ENCODE measurements at regions not wholly inside any gene's neighbourhood (a gene's known extent, or its start where the extent isn't known, plus 50 kb on each side); places are given as distances from the start of the nearest gene placed in this dataset.

GRCh38 chr2:15788830-15789229 lies 151.5 kb upstream of the MYCN start:
- H3K27ac Mint-ChIP-seq = peak overlapping the region; percentile 21

DNA sequence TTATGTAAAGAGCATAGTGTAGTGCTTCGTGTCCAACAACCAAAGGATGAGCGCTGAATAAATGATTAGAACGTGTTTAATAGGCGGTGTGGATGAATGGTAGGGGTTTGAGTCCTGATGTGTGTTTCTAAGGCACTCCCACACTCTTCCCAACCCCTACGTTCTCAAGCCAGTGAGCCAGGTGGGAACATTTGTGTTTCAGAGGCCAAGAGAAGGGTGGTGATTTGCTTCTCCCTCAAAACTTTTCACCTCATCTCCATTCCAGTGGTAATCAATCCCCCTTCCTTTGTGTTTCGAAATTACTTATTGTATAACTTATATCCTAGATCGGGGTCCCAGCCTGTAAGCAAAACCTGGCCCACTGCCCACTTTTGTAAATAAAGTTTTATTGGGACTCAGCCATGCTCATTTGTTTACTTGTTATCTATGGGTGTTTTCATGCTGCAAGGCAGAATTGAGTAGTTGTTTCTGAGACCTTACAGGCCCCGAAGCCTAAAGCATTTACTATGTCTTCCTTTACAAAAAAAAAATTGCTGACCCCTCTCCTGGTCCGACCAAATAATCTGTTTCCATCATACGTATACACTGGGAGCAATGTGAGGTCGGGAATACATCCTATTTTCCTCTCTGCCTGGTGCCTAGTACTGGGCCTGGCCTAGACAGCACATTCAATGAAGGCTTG lies 150.8 kb upstream of the MYCN start:
- H3K27me3 Mint-ChIP-seq = no peaks in the 10 kb centered on the region
- no peak overlapping the region for H3K4me3 Mint-ChIP-seq
- DNase-seq (ENCODE audit: extremely low spot score, unreplicated experiment) = no peak
- H3K4me1 Mint-ChIP-seq (ENCODE audit: unreplicated experiment) = peaks cover 25% of the 10 kb centered on the region
- H3K9me3 Mint-ChIP-seq = no peaks in the 10 kb centered on the region
- TF ChIP-seq, protein P1, sequence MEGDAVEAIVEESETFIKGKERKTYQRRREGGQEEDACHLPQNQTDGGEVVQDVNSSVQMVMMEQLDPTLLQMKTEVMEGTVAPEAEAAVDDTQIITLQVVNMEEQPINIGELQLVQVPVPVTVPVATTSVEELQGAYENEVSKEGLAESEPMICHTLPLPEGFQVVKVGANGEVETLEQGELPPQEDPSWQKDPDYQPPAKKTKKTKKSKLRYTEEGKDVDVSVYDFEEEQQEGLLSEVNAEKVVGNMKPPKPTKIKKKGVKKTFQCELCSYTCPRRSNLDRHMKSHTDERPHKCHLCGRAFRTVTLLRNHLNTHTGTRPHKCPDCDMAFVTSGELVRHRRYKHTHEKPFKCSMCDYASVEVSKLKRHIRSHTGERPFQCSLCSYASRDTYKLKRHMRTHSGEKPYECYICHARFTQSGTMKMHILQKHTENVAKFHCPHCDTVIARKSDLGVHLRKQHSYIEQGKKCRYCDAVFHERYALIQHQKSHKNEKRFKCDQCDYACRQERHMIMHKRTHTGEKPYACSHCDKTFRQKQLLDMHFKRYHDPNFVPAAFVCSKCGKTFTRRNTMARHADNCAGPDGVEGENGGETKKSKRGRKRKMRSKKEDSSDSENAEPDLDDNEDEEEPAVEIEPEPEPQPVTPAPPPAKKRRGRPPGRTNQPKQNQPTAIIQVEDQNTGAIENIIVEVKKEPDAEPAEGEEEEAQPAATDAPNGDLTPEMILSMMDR (conservative IDR thresholded peaks at IDR 0.05) = no peak
- H3K36me3 Mint-ChIP-seq = no peaks in the 10 kb centered on the region
- no peak overlapping the region for H3K27ac Mint-ChIP-seq

More at GRCh38 chr2:15788830-15789229, 151.5 kb upstream of the MYCN start:
- H3K4me3 Mint-ChIP-seq = peak overlapping the region; percentile 22
- TF ChIP-seq, protein P1 (conservative IDR thresholded peaks at IDR 0.05) = no peak
- DNase-seq (ENCODE audit: extremely low spot score, unreplicated experiment) = no peak
- H3K4me1 Mint-ChIP-seq (ENCODE audit: unreplicated experiment) = peaks cover 25% of the 10 kb centered on the region
- peaks cover 2% of the 10 kb centered on the region for H3K27me3 Mint-ChIP-seq
- no peaks in the 10 kb centered on the region for H3K36me3 Mint-ChIP-seq
- no peaks in the 10 kb centered on the region for H3K9me3 Mint-ChIP-seq

- DNase-seq (ENCODE audit: extremely low spot score, unreplicated experiment) = no peak
- H3K4me3 Mint-ChIP-seq = no peak overlapping the region
- H3K36me3 Mint-ChIP-seq = no peaks in the 10 kb centered on the region
- no peak overlapping the region for H3K27ac Mint-ChIP-seq
- H3K27me3 Mint-ChIP-seq = no peaks in the 10 kb centered on the region
- TF ChIP-seq, protein P1 (conservative IDR thresholded peaks at IDR 0.05) = no peak
- peaks cover 29% of the 10 kb centered on the region for H3K4me1 Mint-ChIP-seq (ENCODE audit: unreplicated experiment)
- H3K9me3 Mint-ChIP-seq = no peaks in the 10 kb centered on the region
Observed at GRCh38 chr2:15790326-15790725, 150.0 kb upstream of the MYCN start.

DNA sequence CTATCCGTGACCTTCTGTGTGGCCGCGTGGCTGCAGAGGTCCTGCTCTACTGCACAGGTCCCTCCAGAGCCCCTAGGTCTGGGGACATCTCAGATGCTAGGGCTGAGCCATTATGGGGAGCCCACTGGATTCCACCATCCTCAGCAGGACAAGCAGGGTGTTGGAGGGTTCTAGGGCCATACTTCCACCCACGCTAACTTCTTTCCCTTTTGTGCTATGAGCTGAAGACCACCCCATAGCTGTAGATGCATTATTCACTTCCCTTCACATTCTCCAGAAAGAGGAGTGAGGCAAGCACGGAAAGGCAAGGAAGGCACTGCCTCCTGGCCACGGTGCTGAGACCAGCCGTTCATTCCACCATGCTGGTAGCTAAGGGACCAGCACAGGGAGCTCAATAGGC lies 149.5 kb upstream of the MYCN start:
- Mint-ChIP-seq H3K27ac (no peak overlapping the region), H3K36me3 (no peaks in the 10 kb centered on the region), H3K27me3 (no peaks in the 10 kb centered on the region), H3K4me3 (no peak overlapping the region), H3K4me1 (ENCODE audit: unreplicated experiment) (peaks cover 27% of the 10 kb centered on the region), H3K9me3 (no peaks in the 10 kb centered on the region)
- TF ChIP-seq, protein P1 (conservative IDR thresholded peaks at IDR 0.05) = no peak
- DNase-seq (ENCODE audit: extremely low spot score, unreplicated experiment) = no peak

GRCh38 chr2:15791294-15791693 lies 149.1 kb upstream of the MYCN start:
- TF ChIP-seq, protein P1 (conservative IDR thresholded peaks at IDR 0.05) = no peak
- Mint-ChIP-seq H3K36me3 (no peaks in the 10 kb centered on the region), H3K4me1 (ENCODE audit: unreplicated experiment) (peaks cover 31% of the 10 kb centered on the region), H3K4me3 (no peak overlapping the region), H3K27ac (no peak overlapping the region), H3K27me3 (peaks cover 3% of the 10 kb centered on the region), H3K9me3 (no peaks in the 10 kb centered on the region)
- no peak for DNase-seq (ENCODE audit: extremely low spot score, unreplicated experiment)

Data from type B pancreatic cell (in vitro differentiated cells).